A549 (cell line): ENCODE measurements at regions not wholly inside any gene's neighbourhood (a gene's known extent, or its start where the extent isn't known, plus 50 kb on each side); places are given as distances from the start of the nearest gene placed in this dataset.

Experiments
- ATAC-seq, 2 experiments: fragments of 200-7000 bp in 1 of 2; fragments of >200 bp in 1 of 2; cut with Nextera tagmentation in 1 of 2; cut with Tn5 transposase in 1 of 2; 3 replicates each; pipeline versions ENCODE4 v1.8.0 to v1.9.1; 2018 to 2020; ENCODE audit warnings: mild to moderate bottlenecking in 1 of 2, moderate library complexity in 1 of 2
- CTCF ChIA-PET: fragments of 300-600 bp; sonication (Branson Sonifier 250); formaldehyde crosslinking; extraction: SDS; loops from one replicate; lab custom pipeline; 2021; ENCODE audit warnings: antibody characterized with exemption, inconsistent platforms; lab: Yijun Ruan, JAX
- POLR2A ChIA-PET: fragments of 350-600 bp; formaldehyde crosslinking; extraction: SDS; loops from one replicate; lab custom pipeline; 2021; ENCODE audit warnings: antibody characterized with exemption, inconsistent platforms; lab: Yijun Ruan, JAX
- DNase-seq, 2 experiments: peaks; one replicate each; pipeline versions ENCODE4 v3.0.0 to v3.0.0-alpha.2; 2011 to 2016; ENCODE audit warnings: low read depth in 1 of 2, low spot score in 1 of 2
- FAIRE-seq: peaks from 2 replicates; lab custom pipeline; 2011; peaks lifted over from hg19 to GRCh38; lab: Jason Lieb, UNC
- H3K27ac ChIP-seq, 2 experiments: fragments of >200 bp; sonication (Bioruptor Twin); formaldehyde crosslinking; 3 replicates each; pipeline ENCODE4 v1.5.1; 2016 to 2017
- H3K4me1 ChIP-seq: fragments of >200 bp; sonication (Bioruptor Twin); formaldehyde crosslinking; 3 replicates; pipeline ENCODE4 v1.6.1; 2016
- H3K4me2 ChIP-seq: fragments of >200 bp; sonication (Bioruptor Twin); formaldehyde crosslinking; 3 replicates; pipeline ENCODE4 v1.6.1; 2016
- H3K4me3 ChIP-seq: fragments of >200 bp; sonication (Bioruptor Twin); formaldehyde crosslinking; 3 replicates; pipeline ENCODE4 v1.5.1; 2016
- H3K9me3 ChIP-seq: fragments of >200 bp; sonication (Bioruptor Twin); formaldehyde crosslinking; 3 replicates; pipeline ENCODE4 v1.6.1; 2016
- BCL3 ChIP-seq: fragments of >200 bp; sonication (Bioruptor Twin); formaldehyde crosslinking; IDR thresholded peaks from 3 replicates; pipeline ENCODE4 v1.6.1; 2016
- CBX8 ChIP-seq: fragments of 200-600 bp; sonication (generic); IDR thresholded peaks from 2 replicates; pipeline ENCODE4 v1.6.1; 2016
- CEBPB ChIP-seq, 2 experiments: fragments of >200 bp in 1 of 2; sonication (Bioruptor Twin) in 1 of 2; formaldehyde crosslinking in 1 of 2; IDR thresholded peaks; 2 replicates each; pipeline ENCODE4 v1.6.1; 2012 to 2016
- CHD2 ChIP-seq: fragments of 150-350 bp; IDR thresholded peaks from 2 replicates; pipeline ENCODE4 v1.6.1; 2014; ENCODE audit warnings: low read length; ENCODE audit not compliant: partially characterized antibody
- E2F6 ChIP-seq: IDR thresholded peaks from 2 replicates; pipeline ENCODE4 v1.6.1; 2012; ENCODE audit warnings: low read depth, borderline replicate concordance
- EHF ChIP-seq: fragments of 250-450 bp; sonication (Bioruptor Pico); IDR thresholded peaks from 2 replicates; pipeline ENCODE4 v1.5.0; 2020; ENCODE audit warnings: mild to moderate bottlenecking
- ELK1 ChIP-seq: fragments of 150-350 bp; IDR thresholded peaks from 2 replicates; pipeline ENCODE4 v1.6.1; 2014; ENCODE audit warnings: low read depth, mild to moderate bottlenecking, low read length
- EP300 ChIP-seq, 2 experiments: fragments of >200 bp; sonication (Bioruptor Twin); formaldehyde crosslinking; IDR thresholded peaks; 2 replicates in 1 of 2; 3 replicates in 1 of 2; pipeline ENCODE4 v1.6.1; 2016 to 2017
- ESRRA ChIP-seq: fragments of 150-350 bp; IDR thresholded peaks from 2 replicates; pipeline ENCODE4 v1.6.1; 2014; ENCODE audit warnings: mild to moderate bottlenecking, low read length, borderline replicate concordance
- FOSL2 ChIP-seq, 2 experiments: fragments of 450-650 bp in 1 of 2; fragments of >200 bp in 1 of 2; sonication (Bioruptor Twin) in 1 of 2; formaldehyde crosslinking; IDR thresholded peaks; 2 replicates each; pipeline versions ENCODE4 v1.5.0 to v1.6.1; 2016 to 2020; ENCODE audit warnings: mild to moderate bottlenecking in 1 of 2, moderate library complexity in 1 of 2
- FOXS1 ChIP-seq: fragments of 250-450 bp; sonication (Bioruptor Pico); IDR thresholded peaks from 2 replicates; pipeline ENCODE4 v1.5.0; 2020; ENCODE audit warnings: mild to moderate bottlenecking, moderate library complexity
- GATA3 ChIP-seq: IDR thresholded peaks from 2 replicates; pipeline ENCODE4 v1.6.1; 2012; ENCODE audit warnings: borderline replicate concordance
- HES2 ChIP-seq: fragments of >200 bp; sonication (Bioruptor Twin); formaldehyde crosslinking; IDR thresholded peaks from 2 replicates; pipeline ENCODE4 v1.6.1; 2016
- HEYL ChIP-seq: fragments of 250-450 bp; sonication (Bioruptor Pico); IDR thresholded peaks from 2 replicates; pipeline ENCODE4 v1.8.0; 2021; ENCODE audit warnings: mild to moderate bottlenecking, moderate library complexity
- HMGXB4 ChIP-seq: fragments of 250-450 bp; sonication (Bioruptor Pico); IDR thresholded peaks from 2 replicates; pipeline ENCODE4 v1.5.0; 2021; ENCODE audit warnings: mild to moderate bottlenecking, moderate library complexity, borderline replicate concordance
- HOXA7 ChIP-seq: fragments of 250-450 bp; sonication (Bioruptor Pico); IDR thresholded peaks from 2 replicates; pipeline ENCODE4 v1.5.0; 2020; ENCODE audit warnings: mild to moderate bottlenecking, moderate library complexity
- HOXB5 ChIP-seq: fragments of 250-450 bp; sonication (Bioruptor Pico); IDR thresholded peaks from 2 replicates; pipeline ENCODE4 v1.5.0; 2020; ENCODE audit warnings: mild to moderate bottlenecking, moderate library complexity
- PBX3 ChIP-seq: IDR thresholded peaks from 2 replicates; pipeline ENCODE4 v1.6.1; 2012
- POLR2AphosphoS2 ChIP-seq: conservative IDR thresholded peaks from 2 replicates; pipeline ENCODE4 v1.6.1; 2012; ENCODE audit warnings: low read length, improper control_type of control experiment, inconsistent platforms
- RARB ChIP-seq: fragments of 250-450 bp; sonication (Bioruptor Pico); IDR thresholded peaks from 2 replicates; pipeline ENCODE4 v1.8.0; 2021; ENCODE audit warnings: mild to moderate bottlenecking, moderate library complexity
- SMC3 ChIP-seq: fragments of >200 bp; sonication (Bioruptor Twin); formaldehyde crosslinking; IDR thresholded peaks from 3 replicates; pipeline ENCODE4 v1.6.1; 2018; ENCODE audit warnings: inconsistent platforms
- TP53 ChIP-seq: fragments of 250-450 bp; sonication (Bioruptor Pico); IDR thresholded peaks from 2 replicates; pipeline ENCODE4 v1.5.0; 2021; ENCODE audit warnings: mild to moderate bottlenecking, moderate library complexity
- USF2 ChIP-seq: fragments of 450-650 bp; IDR thresholded peaks from 2 replicates; pipeline ENCODE4 v1.6.1; 2014; ENCODE audit warnings: antibody characterized with exemption
- ZFP36 ChIP-seq: fragments of 450-650 bp; IDR thresholded peaks from 2 replicates; pipeline ENCODE4 v1.6.1; 2014; ENCODE audit warnings: borderline replicate concordance; ENCODE audit not compliant: partially characterized antibody
- ZNF302 ChIP-seq: fragments of 250-450 bp; sonication (Bioruptor Pico); IDR thresholded peaks from 2 replicates; pipeline ENCODE4 v1.9.0; 2021; ENCODE audit warnings: inconsistent platforms, mild to moderate bottlenecking, moderate library complexity
- WGBS: methylation state at CpG from one replicate; pipeline ENCODE4 v1.1.6; 2017; ENCODE audit errors: missing lambda C conversion rate; 5-methylcytosine and 5-hydroxymethylcytosine counted together

GRCh38 chr1:182206626-182207239, 145.2 kb upstream of the ZNF648 start:
- 46% methylated on average over 4 of the region's 4 CpGs for WGBS
- FAIRE-seq (no peak), ATAC-seq (no peak), DNase-seq (no peak)
- no peak overlapping the region for H3K4me2 ChIP-seq
- no peaks in the 10 kb centered on the region for H3K4me1 ChIP-seq
- H3K4me3 ChIP-seq, result no peak overlapping the region
- no peaks in the 10 kb centered on the region for H3K9me3 ChIP-seq
- H3K27ac ChIP-seq, result no peak overlapping the region
- CTCF ChIA-PET, result interaction anchor here (1.0 kb wide), 1 partner anchor 63 kb away, joined by 5 read pairs; no protein-coding TSS in a partner anchor
- TF ChIP-seq ESRRA, result no peak
- no peak for TF ChIP-seq HMGXB4 (CRISPR knock-in tag)
- TF ChIP-seq PBX3, result no peak
- no peak for TF ChIP-seq FOXS1 (CRISPR knock-in tag)
- no peak for TF ChIP-seq FOSL2 (IDR thresholded peaks at IDR 0.05)
- no peak for TF ChIP-seq FOSL2 (CRISPR knock-in tag; IDR thresholded peaks at IDR 0.05)
- no peak for TF ChIP-seq HES2
- TF ChIP-seq CBX8, result no peak
- no peak for TF ChIP-seq EHF (CRISPR knock-in tag)
- TF ChIP-seq EP300 (IDR thresholded peaks at IDR 0.05), result no peak
- TF ChIP-seq HOXA7 (CRISPR knock-in tag), result no peak
- no peak for TF ChIP-seq BCL3
- no peak for TF ChIP-seq CEBPB (IDR thresholded peaks at IDR 0.05)
- no peak for TF ChIP-seq USF2
- TF ChIP-seq E2F6, result no peak
- TF ChIP-seq RARB, result no peak
- TF ChIP-seq HEYL (CRISPR knock-in tag), result no peak
- TF ChIP-seq GATA3, result no peak
- no peak for TF ChIP-seq HOXB5
- TF ChIP-seq CHD2, result no peak
- POLR2A ChIA-PET, result no interaction called here

GRCh38 chr1:182205351-182206022, 144.0 kb upstream of the ZNF648 start:
- no peak overlapping the region for H3K4me3 ChIP-seq
- H3K4me1 ChIP-seq, result no peaks in the 10 kb centered on the region
- ChIA-PET CTCF (interaction anchor here (0.8 to 1.5 kb wide), 2 partner anchors 16 to 192 kb away, joined by 3 to 5 read pairs; no protein-coding TSS in a partner anchor), POLR2A (no interaction called here)
- no peak for ATAC-seq
- TF ChIP-seq ZNF302 (CRISPR knock-in tag) (no peak), CEBPB (IDR thresholded peaks at IDR 0.05) (no peak), ZFP36 (no peak), SMC3 (no peak), TP53 (CRISPR knock-in tag) (no peak), POLR2AphosphoS2 (no peak), ELK1 (no peak), E2F6 (no peak)
- H3K4me2 ChIP-seq, result no peak overlapping the region
- DNase-seq, result no peak
- no peak for FAIRE-seq
- H3K27ac ChIP-seq, result no peak overlapping the region
- H3K9me3 ChIP-seq, result no peaks in the 10 kb centered on the region
